Muscle of leg (tissue), 3 donors: ENCODE measurements at regions not wholly inside any gene's neighbourhood (a gene's known extent, or its start where the extent isn't known, plus 50 kb on each side); places are given as distances from the start of the nearest gene placed in this dataset.
"Not testable (repeated sequence)": the region's sequence is repeated elsewhere in the genome, so short reads cannot be mapped to it uniquely, and the experiment has no call there.

Source experiments
- DNase-seq: peaks from one replicate; pipeline ENCODE4 v3.0.0; 2013
- H3K27ac ChIP-seq: one replicate; pipeline ENCODE4 v1.5.1; 2013; ENCODE audit warnings: mild to moderate bottlenecking, low read length, control low read depth
- H3K27me3 ChIP-seq: one replicate; pipeline ENCODE4 v1.6.1; 2013; ENCODE audit warnings: low read length; ENCODE audit not compliant: control insufficient read depth, insufficient read depth
- H3K36me3 ChIP-seq: one replicate; pipeline ENCODE4 v1.6.1; 2013; ENCODE audit warnings: low read length; ENCODE audit not compliant: control insufficient read depth, insufficient read depth
- H3K4me1 ChIP-seq: one replicate; pipeline ENCODE4 v1.6.1; 2013; ENCODE audit warnings: low read length; ENCODE audit not compliant: control insufficient read depth, insufficient read depth
- H3K4me3 ChIP-seq: one replicate; pipeline ENCODE4 v1.5.1; 2013; ENCODE audit warnings: low read length, control low read depth
- H3K9me3 ChIP-seq: replicated peaks from 2 replicates; pipeline ENCODE4 v1.6.1; 2013; ENCODE audit warnings: low read depth, low read length; ENCODE audit not compliant: control insufficient read depth
- WGBS: methylation state at CpG from one replicate; pipeline ENCODE4 v1.1.5; 2013; ENCODE audit warnings: missing lambda C conversion rate; ENCODE audit not compliant: insufficient coverage; 5-methylcytosine and 5-hydroxymethylcytosine counted together

- H3K4me3 ChIP-seq, H3K9me3 ChIP-seq, H3K4me1 ChIP-seq, H3K27me3 ChIP-seq, H3K36me3 ChIP-seq, H3K27ac ChIP-seq, DNase-seq: not testable (repeated sequence)
- WGBS: no CpG with 5 or more reads among the region's 3 CpGs
Observed at GRCh38 chr3:172579753-172580152, 56.5 kb upstream of the TNFSF10 start.

GRCh38 chr3:172578714-172579113 lies 55.5 kb upstream of the TNFSF10 start:
- WGBS: 100% methylated on average over 1 of the region's 1 CpG
- not testable (repeated sequence) for DNase-seq, H3K27ac ChIP-seq, H3K9me3 ChIP-seq, H3K4me1 ChIP-seq, H3K36me3 ChIP-seq, H3K4me3 ChIP-seq, H3K27me3 ChIP-seq

GRCh38 chr3:172577987-172578570 lies 54.8 kb upstream of the TNFSF10 start:
- Histone ChIP-seq H3K9me3 (no peaks in the 10 kb centered on the region), H3K27ac (no peak overlapping the region), H3K27me3 (no peaks in the 10 kb centered on the region), H3K36me3 (no peaks in the 10 kb centered on the region), H3K4me1 (peaks cover 2% of the 10 kb centered on the region), H3K4me3 (no peak overlapping the region)
- WGBS: no CpG with 5 or more reads among the region's 2 CpGs
- peak; percentile 17 for DNase-seq

- H3K27ac ChIP-seq: no peak overlapping the region
- WGBS: no CpG with 5 or more reads among the region's 2 CpGs
Observed at GRCh38 chr3:172575375-172575774, 52.1 kb upstream of the TNFSF10 start.

GRCh38 chr3:172573422-172573821 lies 50.2 kb upstream of the TNFSF10 start:
- H3K27ac ChIP-seq: no peak overlapping the region
- peaks cover 2% of the 10 kb centered on the region for H3K4me1 ChIP-seq
- peaks cover 3% of the 10 kb centered on the region for H3K9me3 ChIP-seq
- H3K36me3 ChIP-seq: no peaks in the 10 kb centered on the region
- WGBS: 40% methylated on average over 1 of the region's 1 CpG
- no peak overlapping the region for H3K4me3 ChIP-seq
- no peaks in the 10 kb centered on the region for H3K27me3 ChIP-seq
- no peak for DNase-seq

More at GRCh38 chr3:172575375-172575774, 52.1 kb upstream of the TNFSF10 start:
- Histone ChIP-seq H3K4me1 (peaks cover 2% of the 10 kb centered on the region), H3K27me3 (no peaks in the 10 kb centered on the region), H3K4me3 (no peak overlapping the region), H3K36me3 (no peaks in the 10 kb centered on the region), H3K9me3 (peaks cover 3% of the 10 kb centered on the region)
- DNase-seq: no peak
